ENCODE measurements at regions not wholly inside any gene's neighbourhood (a gene's known extent, or its start where the extent isn't known, plus 50 kb on each side); places are given as distances from the start of the nearest gene placed in this dataset.

DNA sequence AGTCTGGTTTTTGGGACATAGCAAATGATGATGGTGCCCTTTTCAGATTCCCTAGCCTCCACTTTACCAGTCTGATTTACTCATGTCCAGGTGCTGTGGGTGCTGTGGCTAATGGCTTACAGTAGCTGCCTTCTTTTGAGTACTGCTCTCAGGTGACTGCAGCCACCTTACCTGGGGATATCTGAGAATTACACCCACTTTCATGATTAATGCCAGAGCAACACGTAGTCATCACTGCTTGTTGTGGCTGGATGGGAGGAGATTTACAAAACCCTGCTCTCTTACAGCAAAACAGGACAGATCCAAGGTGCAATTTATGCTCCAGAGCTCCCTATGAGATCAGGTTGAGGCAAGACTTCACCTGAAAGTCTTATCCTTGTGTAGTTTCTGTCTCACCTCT, 150.6 kb downstream of the PDCD6IP start:
- no peak for TF ChIP-seq POLR2AphosphoS5 (IDR thresholded peaks at IDR 0.05; ENCODE audit: low read depth)
- TF ChIP-seq, protein P1, sequence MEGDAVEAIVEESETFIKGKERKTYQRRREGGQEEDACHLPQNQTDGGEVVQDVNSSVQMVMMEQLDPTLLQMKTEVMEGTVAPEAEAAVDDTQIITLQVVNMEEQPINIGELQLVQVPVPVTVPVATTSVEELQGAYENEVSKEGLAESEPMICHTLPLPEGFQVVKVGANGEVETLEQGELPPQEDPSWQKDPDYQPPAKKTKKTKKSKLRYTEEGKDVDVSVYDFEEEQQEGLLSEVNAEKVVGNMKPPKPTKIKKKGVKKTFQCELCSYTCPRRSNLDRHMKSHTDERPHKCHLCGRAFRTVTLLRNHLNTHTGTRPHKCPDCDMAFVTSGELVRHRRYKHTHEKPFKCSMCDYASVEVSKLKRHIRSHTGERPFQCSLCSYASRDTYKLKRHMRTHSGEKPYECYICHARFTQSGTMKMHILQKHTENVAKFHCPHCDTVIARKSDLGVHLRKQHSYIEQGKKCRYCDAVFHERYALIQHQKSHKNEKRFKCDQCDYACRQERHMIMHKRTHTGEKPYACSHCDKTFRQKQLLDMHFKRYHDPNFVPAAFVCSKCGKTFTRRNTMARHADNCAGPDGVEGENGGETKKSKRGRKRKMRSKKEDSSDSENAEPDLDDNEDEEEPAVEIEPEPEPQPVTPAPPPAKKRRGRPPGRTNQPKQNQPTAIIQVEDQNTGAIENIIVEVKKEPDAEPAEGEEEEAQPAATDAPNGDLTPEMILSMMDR (IDR thresholded peaks at IDR 0.05; ENCODE audit: insufficient read depth, low read length), result no peak
- no peak for TF ChIP-seq GABPA (IDR thresholded peaks at IDR 0.05; ENCODE audit: low read depth)

Measured in HL-60 (cell line).